ENCODE measurements at regions not wholly inside any gene's neighbourhood (a gene's known extent, or its start where the extent isn't known, plus 50 kb on each side); places are given as distances from the start of the nearest gene placed in this dataset.

DNA sequence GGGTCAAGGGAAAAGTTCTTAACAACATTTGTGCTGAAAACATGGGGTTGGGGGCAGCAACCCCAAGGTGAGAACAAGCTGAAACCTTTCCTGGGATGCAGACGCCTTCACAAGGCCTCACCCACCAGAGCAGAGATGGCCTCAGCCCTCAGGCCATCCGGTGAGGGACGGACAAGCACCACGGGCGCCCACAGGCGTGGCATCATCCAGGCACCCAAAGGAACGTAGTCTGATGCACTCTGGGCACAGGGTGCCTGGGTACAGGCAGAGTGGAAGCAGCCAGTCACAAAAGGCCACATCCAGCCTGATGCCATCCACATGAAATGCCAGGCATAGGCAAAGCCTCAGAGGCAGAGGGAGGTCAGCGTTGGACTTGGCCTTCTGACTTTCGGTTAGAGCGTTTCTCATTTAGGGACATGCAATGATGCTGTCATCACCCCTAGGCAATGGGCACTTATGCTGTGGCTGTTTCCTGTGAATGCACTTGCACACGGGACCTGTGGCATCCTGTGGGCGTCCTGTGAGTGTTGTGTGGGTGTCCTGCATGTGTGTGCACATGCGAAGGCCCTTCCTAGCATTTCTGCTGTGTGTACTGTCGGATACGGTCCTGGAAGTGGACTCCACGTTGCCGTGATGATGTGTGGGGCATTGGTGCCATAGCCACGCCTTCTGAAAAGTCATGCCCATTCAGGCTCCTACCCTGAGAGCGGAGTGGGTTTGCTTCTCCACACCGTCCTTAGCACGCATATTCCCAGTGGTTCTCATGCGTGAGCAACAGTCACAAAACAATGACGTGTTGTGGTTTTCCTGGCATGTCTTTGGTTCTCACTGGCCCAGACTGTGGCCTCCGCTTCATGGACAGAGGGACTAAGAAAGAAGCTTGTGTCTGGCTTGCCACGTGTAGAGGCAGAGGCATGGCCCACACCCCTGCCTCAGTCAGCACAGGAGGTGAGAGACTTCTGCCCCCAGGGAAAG, 52.7 kb upstream of the ZNF469 start:
- no peaks in the 10 kb centered on the region for H3K36me3 Mint-ChIP-seq (ENCODE audit: low read depth)
- 91 to 92% methylated on average over 23 to 25 of the region's 25 CpGs for WGBS, 2 experiments (ENCODE audit: insufficient coverage in 1 of 2, insufficient read length in 1 of 2)
- no peak for DNase-seq
- no peak overlapping the region for H3K4me3 ChIP-seq (ENCODE audit: low read length)
- H3K4me3 Mint-ChIP-seq = no peak overlapping the region
- H3K27ac Mint-ChIP-seq = no peak overlapping the region
- H3K4me1 ChIP-seq (ENCODE audit: control insufficient read depth, insufficient read depth, low read length) = no peaks in the 10 kb centered on the region
- no peaks in the 10 kb centered on the region for H3K36me3 ChIP-seq (ENCODE audit: control insufficient read depth, insufficient read depth, low read length)
- no peak overlapping the region for H3K27ac ChIP-seq (ENCODE audit: low read depth, low read length)
- H3K27me3 Mint-ChIP-seq (ENCODE audit: insufficient read depth) = no peaks in the 10 kb centered on the region
- no peak overlapping the region for H3K9ac ChIP-seq (ENCODE audit: extremely low read depth, low read length, poor library complexity, severe bottlenecking)
- H3K9me3 Mint-ChIP-seq = no peaks in the 10 kb centered on the region
- no peaks in the 10 kb centered on the region for H3K27me3 ChIP-seq (ENCODE audit: control insufficient read depth, insufficient read depth, low read length, poor library complexity, severe bottlenecking)
- no peaks in the 10 kb centered on the region for H3K4me1 Mint-ChIP-seq
- no peaks in the 10 kb centered on the region for H3K9me3 ChIP-seq (ENCODE audit: control insufficient read depth, low read length)
- TF ChIP-seq, protein P1, sequence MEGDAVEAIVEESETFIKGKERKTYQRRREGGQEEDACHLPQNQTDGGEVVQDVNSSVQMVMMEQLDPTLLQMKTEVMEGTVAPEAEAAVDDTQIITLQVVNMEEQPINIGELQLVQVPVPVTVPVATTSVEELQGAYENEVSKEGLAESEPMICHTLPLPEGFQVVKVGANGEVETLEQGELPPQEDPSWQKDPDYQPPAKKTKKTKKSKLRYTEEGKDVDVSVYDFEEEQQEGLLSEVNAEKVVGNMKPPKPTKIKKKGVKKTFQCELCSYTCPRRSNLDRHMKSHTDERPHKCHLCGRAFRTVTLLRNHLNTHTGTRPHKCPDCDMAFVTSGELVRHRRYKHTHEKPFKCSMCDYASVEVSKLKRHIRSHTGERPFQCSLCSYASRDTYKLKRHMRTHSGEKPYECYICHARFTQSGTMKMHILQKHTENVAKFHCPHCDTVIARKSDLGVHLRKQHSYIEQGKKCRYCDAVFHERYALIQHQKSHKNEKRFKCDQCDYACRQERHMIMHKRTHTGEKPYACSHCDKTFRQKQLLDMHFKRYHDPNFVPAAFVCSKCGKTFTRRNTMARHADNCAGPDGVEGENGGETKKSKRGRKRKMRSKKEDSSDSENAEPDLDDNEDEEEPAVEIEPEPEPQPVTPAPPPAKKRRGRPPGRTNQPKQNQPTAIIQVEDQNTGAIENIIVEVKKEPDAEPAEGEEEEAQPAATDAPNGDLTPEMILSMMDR (conservative IDR thresholded peaks at IDR 0.05) = no peak

DNA sequence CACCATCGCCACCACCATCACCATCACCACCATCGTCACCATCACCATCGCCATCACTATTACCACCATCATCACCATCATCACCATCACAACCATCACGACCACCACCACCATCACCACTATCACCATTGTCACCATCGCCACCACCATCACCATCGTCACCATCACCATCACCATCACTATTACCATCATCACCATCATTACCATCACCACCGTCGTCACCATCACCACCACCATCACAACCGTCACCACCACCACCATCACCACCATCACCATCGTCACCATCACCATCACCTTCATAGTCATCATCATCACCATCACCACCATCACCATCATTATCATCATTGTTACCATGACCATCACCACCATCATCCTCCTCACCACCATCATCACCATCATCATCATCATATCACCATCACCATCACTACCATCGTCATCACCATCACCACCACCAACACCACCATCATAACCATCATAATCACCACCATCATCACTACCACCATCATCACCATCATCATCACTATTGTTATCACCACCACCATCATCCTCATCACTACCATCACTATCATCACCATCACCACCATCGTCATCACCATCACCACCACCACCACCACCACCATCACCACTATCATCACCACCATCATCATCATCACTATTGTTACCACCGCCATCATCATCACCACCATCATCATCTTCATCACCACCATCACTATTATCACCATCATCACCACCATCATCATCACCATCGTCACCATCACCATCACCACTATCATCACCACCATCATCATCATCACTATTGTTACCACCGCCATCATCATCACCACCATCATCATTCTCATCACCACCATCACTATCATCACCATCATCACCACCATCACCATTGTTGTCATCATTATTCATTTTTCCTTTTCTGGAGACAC, 51.5 kb upstream of the ZNF469 start:
- WGBS, 2 experiments (ENCODE audit: insufficient coverage in 1 of 2, insufficient read length in 1 of 2) = 86 to 92% methylated on average over 12 to 15 of the region's 15 CpGs
- no peaks in the 10 kb centered on the region for H3K9me3 ChIP-seq (ENCODE audit: control insufficient read depth, low read length)
- H3K36me3 Mint-ChIP-seq (ENCODE audit: low read depth) = no peaks in the 10 kb centered on the region

More for the DNA sequence above, 51.5 kb upstream of the ZNF469 start:
- Histone ChIP-seq H3K27me3 (ENCODE audit: control insufficient read depth, insufficient read depth, low read length, poor library complexity, severe bottlenecking) (no peaks in the 10 kb centered on the region), H3K9ac (ENCODE audit: extremely low read depth, low read length, poor library complexity, severe bottlenecking) (no peak overlapping the region), H3K36me3 (ENCODE audit: control insufficient read depth, insufficient read depth, low read length) (no peaks in the 10 kb centered on the region), H3K4me1 (ENCODE audit: control insufficient read depth, insufficient read depth, low read length) (no peaks in the 10 kb centered on the region), H3K27ac (ENCODE audit: low read depth, low read length) (no peak overlapping the region), H3K4me3 (ENCODE audit: low read length) (no peak overlapping the region)
- Mint-ChIP-seq H3K27ac (no peak overlapping the region), H3K4me1 (no peaks in the 10 kb centered on the region), H3K9me3 (peaks cover 6% of the 10 kb centered on the region), H3K27me3 (ENCODE audit: insufficient read depth) (no peaks in the 10 kb centered on the region), H3K4me3 (no peak overlapping the region)
- TF ChIP-seq, protein P1 (conservative IDR thresholded peaks at IDR 0.05) = no peak
- no peak for DNase-seq
